Bronchial epithelial cell (primary cell): ENCODE measurements at regions not wholly inside any gene's neighbourhood (a gene's known extent, or its start where the extent isn't known, plus 50 kb on each side); places are given as distances from the start of the nearest gene placed in this dataset.

Source experiments
- DNase-seq: peaks from one replicate; pipeline ENCODE4 v3.0.0-alpha.2; 2010; ENCODE audit warnings: low read depth
- FAIRE-seq: peaks from 2 replicates; lab custom pipeline; 2011; peaks lifted over from hg19 to GRCh38; lab: Jason Lieb, UNC
- H3K27me3 ChIP-seq: 2 replicates; pipeline ENCODE4 v1.5.1; 2011; ENCODE audit warnings: low read length; ENCODE audit not compliant: control insufficient read depth, insufficient read depth
- H3K36me3 ChIP-seq: 2 replicates; pipeline ENCODE4 v1.5.1; 2011; ENCODE audit warnings: low read length; ENCODE audit not compliant: control insufficient read depth, insufficient read depth
- H3K4me3 ChIP-seq: 2 replicates; pipeline ENCODE4 v1.5.1; 2011; ENCODE audit warnings: mild to moderate bottlenecking, low read depth, low read length, control low read depth
- TF ChIP-seq, protein P1 (sequence below): IDR thresholded peaks from 2 replicates; pipeline ENCODE4 v1.5.1; 2011; ENCODE audit warnings: mild to moderate bottlenecking, moderate library complexity, low read length, control low read depth, inconsistent platforms; ENCODE audit not compliant: insufficient read depth, severe bottlenecking

DNA sequence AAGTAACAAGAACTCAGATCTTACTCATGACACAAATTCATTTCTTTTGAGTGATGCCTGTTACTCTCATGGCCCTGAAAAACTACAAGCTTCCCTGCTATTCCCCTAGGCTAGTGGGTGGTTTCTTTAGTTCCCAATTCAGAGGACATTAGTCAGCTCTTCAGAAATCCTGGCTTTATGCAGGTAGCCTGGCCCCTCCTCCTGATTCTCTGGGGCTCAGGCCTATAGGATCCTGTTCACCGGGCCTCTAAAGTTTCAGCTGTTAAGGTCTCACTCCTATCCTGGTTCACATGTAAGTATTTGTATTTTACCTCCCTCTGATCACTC is 87.3 kb upstream of the IRX5 start:
- FAIRE-seq (no peak), DNase-seq (peak; percentile 64)
- no peaks in the 10 kb centered on the region for H3K36me3 ChIP-seq
- H3K4me3 ChIP-seq, result no peak overlapping the region
- no peaks in the 10 kb centered on the region for H3K27me3 ChIP-seq
- TF ChIP-seq, protein P1, sequence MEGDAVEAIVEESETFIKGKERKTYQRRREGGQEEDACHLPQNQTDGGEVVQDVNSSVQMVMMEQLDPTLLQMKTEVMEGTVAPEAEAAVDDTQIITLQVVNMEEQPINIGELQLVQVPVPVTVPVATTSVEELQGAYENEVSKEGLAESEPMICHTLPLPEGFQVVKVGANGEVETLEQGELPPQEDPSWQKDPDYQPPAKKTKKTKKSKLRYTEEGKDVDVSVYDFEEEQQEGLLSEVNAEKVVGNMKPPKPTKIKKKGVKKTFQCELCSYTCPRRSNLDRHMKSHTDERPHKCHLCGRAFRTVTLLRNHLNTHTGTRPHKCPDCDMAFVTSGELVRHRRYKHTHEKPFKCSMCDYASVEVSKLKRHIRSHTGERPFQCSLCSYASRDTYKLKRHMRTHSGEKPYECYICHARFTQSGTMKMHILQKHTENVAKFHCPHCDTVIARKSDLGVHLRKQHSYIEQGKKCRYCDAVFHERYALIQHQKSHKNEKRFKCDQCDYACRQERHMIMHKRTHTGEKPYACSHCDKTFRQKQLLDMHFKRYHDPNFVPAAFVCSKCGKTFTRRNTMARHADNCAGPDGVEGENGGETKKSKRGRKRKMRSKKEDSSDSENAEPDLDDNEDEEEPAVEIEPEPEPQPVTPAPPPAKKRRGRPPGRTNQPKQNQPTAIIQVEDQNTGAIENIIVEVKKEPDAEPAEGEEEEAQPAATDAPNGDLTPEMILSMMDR, result no peak

DNA sequence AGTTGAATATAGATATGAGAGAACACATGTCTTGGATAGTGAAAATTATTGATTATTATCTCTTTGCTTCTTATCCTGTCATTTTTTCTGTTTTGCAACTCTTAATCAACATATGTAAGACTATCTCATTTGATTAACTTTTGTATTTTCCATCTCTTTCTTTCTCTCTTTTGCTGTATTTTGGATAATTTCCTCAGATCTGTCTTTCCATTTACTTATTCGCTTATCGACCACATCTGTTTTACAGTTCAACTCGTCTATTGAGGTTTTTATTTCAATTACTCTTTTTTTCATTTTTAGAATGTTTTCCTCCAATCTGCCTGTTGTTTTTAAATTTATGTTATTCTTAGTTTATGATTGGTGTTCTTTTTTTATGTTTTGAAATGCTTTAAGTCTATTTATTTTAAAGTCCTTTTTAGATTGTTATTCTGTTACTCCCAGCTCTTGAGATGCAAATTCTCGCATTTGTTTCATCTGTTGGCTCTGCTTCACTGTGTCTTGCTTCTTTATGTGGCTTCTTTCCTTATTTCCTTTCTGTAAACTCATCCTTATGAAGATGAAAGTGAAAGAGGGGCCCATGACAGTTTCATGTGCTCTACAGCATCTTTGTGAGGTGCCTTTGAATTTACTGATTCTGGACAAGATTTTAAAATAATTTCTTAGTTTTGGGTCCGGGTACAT is 87.8 kb upstream of the IRX5 start:
- FAIRE-seq, result no peak
- no peak overlapping the region for H3K4me3 ChIP-seq
- TF ChIP-seq, protein P1, result no peak
- no peak for DNase-seq
- H3K27me3 ChIP-seq, result no peaks in the 10 kb centered on the region
- H3K36me3 ChIP-seq, result no peaks in the 10 kb centered on the region

DNA sequence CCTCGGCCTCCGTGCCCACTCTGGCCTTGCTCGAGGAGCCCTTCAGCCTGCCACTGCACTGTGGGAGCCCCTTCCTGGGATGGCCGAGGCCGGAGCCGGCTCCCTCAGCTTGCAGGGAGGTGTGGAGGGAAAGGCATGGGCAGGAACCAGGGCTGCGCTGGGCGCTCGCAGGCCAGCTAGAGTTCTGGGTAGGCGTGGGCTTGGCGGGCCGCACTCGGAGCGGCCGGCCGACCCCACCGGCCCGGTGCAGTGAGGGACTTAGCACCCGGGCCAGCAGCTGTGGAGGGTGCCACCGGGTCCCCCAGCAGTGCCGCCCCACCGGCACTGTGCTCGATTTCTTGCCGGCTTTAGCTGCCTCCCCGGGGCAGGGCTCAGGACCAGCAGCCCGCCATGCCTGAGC is 101.0 kb upstream of the IRX5 start:
- TF ChIP-seq, protein P1, result no peak
- H3K4me3 ChIP-seq, result no peak overlapping the region
- DNase-seq, result no peak
- FAIRE-seq, result no peak
- no peaks in the 10 kb centered on the region for H3K27me3 ChIP-seq
- no peaks in the 10 kb centered on the region for H3K36me3 ChIP-seq

DNA sequence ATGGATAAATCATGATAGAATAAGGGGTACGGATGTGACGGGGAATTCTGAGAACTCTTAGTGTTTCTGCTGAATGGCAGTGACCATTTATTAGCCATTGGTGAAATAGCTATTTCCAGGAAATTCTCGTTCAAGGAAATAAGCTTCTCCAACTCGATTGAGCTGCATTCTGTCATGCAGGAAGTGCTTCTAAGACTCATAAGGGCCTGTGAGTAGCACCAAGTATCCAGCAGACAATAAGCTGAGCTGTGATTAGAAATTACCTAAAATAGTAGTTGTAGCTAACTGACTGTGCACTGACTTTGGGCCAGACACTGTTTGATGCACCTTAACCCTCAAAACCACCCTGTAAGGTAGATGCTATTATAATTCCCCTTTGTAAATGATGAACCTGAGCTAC is 107.8 kb upstream of the IRX5 start:
- FAIRE-seq (no peak), DNase-seq (no peak)
- Histone ChIP-seq H3K4me3 (no peak overlapping the region), H3K36me3 (no peaks in the 10 kb centered on the region), H3K27me3 (no peaks in the 10 kb centered on the region)
- TF ChIP-seq, protein P1, result no peak

DNA sequence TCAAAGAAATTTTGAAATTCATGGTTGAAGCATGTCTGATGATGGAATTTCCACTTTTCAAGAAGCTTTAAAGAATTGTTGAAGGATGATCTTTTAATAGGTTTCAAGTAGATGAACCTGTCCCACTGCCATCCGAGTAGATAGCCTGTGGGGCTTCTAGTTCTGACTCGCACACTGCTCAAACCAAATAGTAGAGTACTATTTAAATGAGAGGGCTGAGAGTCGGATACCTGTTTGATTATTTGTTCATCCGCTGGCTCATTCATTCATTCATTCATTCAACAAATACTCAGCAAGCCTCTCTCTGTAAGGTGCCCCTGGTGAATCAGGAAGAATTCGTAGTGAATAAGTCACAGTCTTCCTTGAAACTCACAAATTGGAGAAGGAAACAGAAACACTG is 108.2 kb upstream of the IRX5 start:
- no peak overlapping the region for H3K4me3 ChIP-seq
- peak; percentile 88 for DNase-seq
- no peaks in the 10 kb centered on the region for H3K27me3 ChIP-seq
- TF ChIP-seq, protein P1, result no peak
- no peaks in the 10 kb centered on the region for H3K36me3 ChIP-seq
- FAIRE-seq, result no peak

DNA sequence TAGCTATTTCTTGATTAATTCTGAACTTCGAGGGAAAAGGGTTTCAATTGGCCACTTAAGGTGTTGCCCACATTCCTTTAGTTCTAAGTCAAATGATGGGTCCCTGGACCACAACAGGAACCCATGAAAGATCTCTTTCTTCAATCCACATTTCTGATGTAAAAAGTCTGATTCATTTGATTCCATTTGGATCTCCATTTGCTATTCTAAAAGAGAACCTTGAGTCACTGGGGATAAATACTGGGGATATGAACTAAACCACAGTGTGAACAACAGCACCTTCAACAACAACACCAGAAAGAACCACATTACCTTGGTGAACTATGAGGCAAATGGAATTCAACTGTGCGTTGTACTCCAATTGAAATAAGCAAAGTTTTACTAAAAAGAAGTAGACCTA is 108.9 kb upstream of the IRX5 start:
- no peak for FAIRE-seq
- Histone ChIP-seq H3K36me3 (no peaks in the 10 kb centered on the region), H3K4me3 (no peak overlapping the region), H3K27me3 (no peaks in the 10 kb centered on the region)
- peak; percentile 49 for DNase-seq
- TF ChIP-seq, protein P1, result no peak
